ENCODE measurements at regions not wholly inside any gene's neighbourhood (a gene's known extent, or its start where the extent isn't known, plus 50 kb on each side); places are given as distances from the start of the nearest gene placed in this dataset.

GRCh38 chr1:201631037-201631436, 92.1 kb downstream of the NAV1 start:
- peaks cover 0 to 2% of the 10 kb centered on the region in 2 donors for H3K4me1 ChIP-seq
- no peak for DNase-seq
- no peaks in the 10 kb centered on the region for H3K36me3 ChIP-seq
- H3K27ac ChIP-seq: no peak overlapping the region
- intact Hi-C loops (cut with DNase I; ENCODE audit: low total_unique reads): no loop called here
- TF ChIP-seq POLR2A (IDR thresholded peaks at IDR 0.05) (no peak), CTCF (IDR thresholded peaks at IDR 0.05) (no peak)
- no peaks in the 10 kb centered on the region for H3K27me3 ChIP-seq
- H3K4me3 ChIP-seq: no peak overlapping the region
- no peaks in the 10 kb centered on the region for H3K9me3 ChIP-seq

GRCh38 chr1:201632364-201632952, 93.5 kb downstream of the NAV1 start:
- no peak for DNase-seq
- H3K27me3 ChIP-seq: no peaks in the 10 kb centered on the region
- no peaks in the 10 kb centered on the region for H3K4me1 ChIP-seq
- intact Hi-C loops (cut with DNase I; ENCODE audit: low total_unique reads): no loop called here
- H3K4me3 ChIP-seq: no peak overlapping the region
- no peak for TF ChIP-seq POLR2A (IDR thresholded peaks at IDR 0.05)
- no peak for TF ChIP-seq CTCF (IDR thresholded peaks at IDR 0.05)
- no peaks in the 10 kb centered on the region for H3K36me3 ChIP-seq
- no peak overlapping the region for H3K27ac ChIP-seq
- no peaks in the 10 kb centered on the region for H3K9me3 ChIP-seq

- Histone ChIP-seq H3K27ac (no peak overlapping the region), H3K9me3 (no peaks in the 10 kb centered on the region), H3K36me3 (no peaks in the 10 kb centered on the region), H3K27me3 (no peaks in the 10 kb centered on the region), H3K4me3 (no peak overlapping the region), H3K4me1 (no peaks in the 10 kb centered on the region)
- no peak for DNase-seq
- intact Hi-C loops (cut with DNase I; ENCODE audit: low total_unique reads): no loop called here
- no peak for TF ChIP-seq POLR2A (IDR thresholded peaks at IDR 0.05)
Observed at GRCh38 chr1:201633297-201633696, 94.4 kb downstream of the NAV1 start.

GRCh38 chr1:201633811-201634210, 94.9 kb downstream of the NAV1 start:
- DNase-seq: no peak
- H3K27me3 ChIP-seq: no peaks in the 10 kb centered on the region
- intact Hi-C loops (cut with DNase I; ENCODE audit: low total_unique reads): no loop called here
- no peaks in the 10 kb centered on the region for H3K36me3 ChIP-seq
- no peak overlapping the region for H3K27ac ChIP-seq
- H3K4me3 ChIP-seq: no peak overlapping the region
- TF ChIP-seq POLR2A (IDR thresholded peaks at IDR 0.05): no peak
- TF ChIP-seq CTCF (IDR thresholded peaks at IDR 0.05): no peak
- no peaks in the 10 kb centered on the region for H3K4me1 ChIP-seq
- no peaks in the 10 kb centered on the region for H3K9me3 ChIP-seq

GRCh38 chr1:201634261-201634660, 95.3 kb downstream of the NAV1 start:
- TF ChIP-seq CTCF (IDR thresholded peaks at IDR 0.05) (no peak), POLR2A (IDR thresholded peaks at IDR 0.05) (no peak)
- Histone ChIP-seq H3K4me1 (no peaks in the 10 kb centered on the region), H3K9me3 (no peaks in the 10 kb centered on the region), H3K36me3 (no peaks in the 10 kb centered on the region), H3K4me3 (no peak overlapping the region), H3K27ac (no peak overlapping the region), H3K27me3 (no peaks in the 10 kb centered on the region)
- intact Hi-C loops (cut with DNase I; ENCODE audit: low total_unique reads): no loop called here
- DNase-seq: no peak

GRCh38 chr1:201636097-201636496, 97.2 kb downstream of the NAV1 start:
- Histone ChIP-seq H3K27me3 (no peaks in the 10 kb centered on the region), H3K4me1 (no peaks in the 10 kb centered on the region), H3K4me3 (no peak overlapping the region), H3K27ac (no peak overlapping the region), H3K36me3 (no peaks in the 10 kb centered on the region), H3K9me3 (no peaks in the 10 kb centered on the region)
- intact Hi-C loops (cut with DNase I; ENCODE audit: low total_unique reads): no loop called here
- no peak for DNase-seq
- TF ChIP-seq POLR2A (IDR thresholded peaks at IDR 0.05): no peak
- no peak for TF ChIP-seq CTCF (IDR thresholded peaks at IDR 0.05)
